GM12891 (cell line): ENCODE measurements at regions not wholly inside any gene's neighbourhood (a gene's known extent, or its start where the extent isn't known, plus 50 kb on each side); places are given as distances from the start of the nearest gene placed in this dataset.

Experiments used
- POLR2AphosphoS5 ChIP-seq: IDR thresholded peaks from 2 replicates; pipeline ENCODE4 v1.6.1; 2011; ENCODE audit warnings: low read depth, low read length, control low read depth
- TAF1 ChIP-seq: IDR thresholded peaks from 2 replicates; pipeline ENCODE4 v1.6.1; 2011; ENCODE audit warnings: low read depth, low read length, control low read depth

GRCh38 chr5:33367416-33367815, 73.3 kb upstream of the TARS1 start:
- no peak for TF ChIP-seq POLR2AphosphoS5
- no peak for TF ChIP-seq TAF1
